ENCODE measurements at regions not wholly inside any gene's neighbourhood (a gene's known extent, or its start where the extent isn't known, plus 50 kb on each side); places are given as distances from the start of the nearest gene placed in this dataset.

- DNase-seq (ENCODE audit: extremely low spot score), result no peak
- CTCF ChIA-PET, result interaction anchor here (0.9 kb wide), 1 partner anchor 12 kb away, joined by 3 read pairs; no protein-coding TSS in a partner anchor
- POLR2A ChIA-PET, result no interaction called here
- TF ChIP-seq, protein P1, sequence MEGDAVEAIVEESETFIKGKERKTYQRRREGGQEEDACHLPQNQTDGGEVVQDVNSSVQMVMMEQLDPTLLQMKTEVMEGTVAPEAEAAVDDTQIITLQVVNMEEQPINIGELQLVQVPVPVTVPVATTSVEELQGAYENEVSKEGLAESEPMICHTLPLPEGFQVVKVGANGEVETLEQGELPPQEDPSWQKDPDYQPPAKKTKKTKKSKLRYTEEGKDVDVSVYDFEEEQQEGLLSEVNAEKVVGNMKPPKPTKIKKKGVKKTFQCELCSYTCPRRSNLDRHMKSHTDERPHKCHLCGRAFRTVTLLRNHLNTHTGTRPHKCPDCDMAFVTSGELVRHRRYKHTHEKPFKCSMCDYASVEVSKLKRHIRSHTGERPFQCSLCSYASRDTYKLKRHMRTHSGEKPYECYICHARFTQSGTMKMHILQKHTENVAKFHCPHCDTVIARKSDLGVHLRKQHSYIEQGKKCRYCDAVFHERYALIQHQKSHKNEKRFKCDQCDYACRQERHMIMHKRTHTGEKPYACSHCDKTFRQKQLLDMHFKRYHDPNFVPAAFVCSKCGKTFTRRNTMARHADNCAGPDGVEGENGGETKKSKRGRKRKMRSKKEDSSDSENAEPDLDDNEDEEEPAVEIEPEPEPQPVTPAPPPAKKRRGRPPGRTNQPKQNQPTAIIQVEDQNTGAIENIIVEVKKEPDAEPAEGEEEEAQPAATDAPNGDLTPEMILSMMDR (IDR thresholded peaks at IDR 0.05; ENCODE audit: control extremely low read depth, extremely low read depth, low read depth, missing control alignments), result no peak
Observed at GRCh38 chr5:164098531-164098930, 593.1 kb downstream of the MAT2B start.

DNA sequence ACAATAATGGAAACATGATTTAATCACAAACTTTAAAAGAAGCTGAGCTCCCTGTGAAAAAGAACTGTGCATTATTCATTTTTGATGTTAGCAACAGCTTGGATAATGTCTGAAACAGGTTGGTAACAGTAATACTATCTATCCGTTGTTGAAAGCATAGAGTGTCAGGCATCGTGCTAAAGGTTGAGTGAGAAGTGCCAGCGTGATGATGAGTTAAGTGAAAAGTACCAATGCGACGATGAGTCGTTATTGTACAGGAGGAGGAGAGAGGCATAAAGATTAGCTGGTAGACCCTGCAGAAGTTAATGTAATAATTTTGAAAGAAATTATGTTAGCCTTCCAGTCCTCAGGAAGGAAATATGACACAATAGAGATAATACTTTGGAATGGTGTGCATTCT is 593.6 kb downstream of the MAT2B start:
- CTCF ChIA-PET, result interaction anchor here (0.9 kb wide), 1 partner anchor 12 kb away, joined by 3 read pairs; no protein-coding TSS in a partner anchor
- DNase-seq (ENCODE audit: extremely low spot score), result no peak
- POLR2A ChIA-PET, result no interaction called here
- TF ChIP-seq, protein P1 (IDR thresholded peaks at IDR 0.05; ENCODE audit: control extremely low read depth, extremely low read depth, low read depth, missing control alignments), result no peak

GRCh38 chr5:164115420-164115819 is 610.0 kb downstream of the MAT2B start:
- POLR2A ChIA-PET, result no interaction called here
- CTCF ChIA-PET, result no interaction called here

GRCh38 chr5:164119806-164120447 is 614.5 kb downstream of the MAT2B start:
- ChIA-PET CTCF (interaction anchor here (1.6 kb wide), 1 partner anchor 9 kb away, joined by 4 read pairs; no protein-coding TSS in a partner anchor), POLR2A (no interaction called here)
- TF ChIP-seq, protein P1 (IDR thresholded peaks at IDR 0.05; ENCODE audit: control extremely low read depth, extremely low read depth, low read depth, missing control alignments), result no peak
- no peak for DNase-seq (ENCODE audit: extremely low spot score)

More at GRCh38 chr5:164115420-164115819, 610.0 kb downstream of the MAT2B start:
- TF ChIP-seq, protein P1 (IDR thresholded peaks at IDR 0.05; ENCODE audit: control extremely low read depth, extremely low read depth, low read depth, missing control alignments), result no peak
- DNase-seq (ENCODE audit: extremely low spot score), result no peak

- ChIA-PET CTCF (no interaction called here), POLR2A (no interaction called here)
- TF ChIP-seq, protein P1 (IDR thresholded peaks at IDR 0.05; ENCODE audit: control extremely low read depth, extremely low read depth, low read depth, missing control alignments), result no peak
- no peak for DNase-seq (ENCODE audit: extremely low spot score)
Observed at GRCh38 chr5:164127527-164127926, 622.1 kb downstream of the MAT2B start.

- ChIA-PET POLR2A (no interaction called here), CTCF (no interaction called here)
Observed at GRCh38 chr5:164132358-164132757, 626.9 kb downstream of the MAT2B start.

More at GRCh38 chr5:164132358-164132757, 626.9 kb downstream of the MAT2B start:
- no peak for DNase-seq (ENCODE audit: extremely low spot score)
- TF ChIP-seq, protein P1 (IDR thresholded peaks at IDR 0.05; ENCODE audit: control extremely low read depth, extremely low read depth, low read depth, missing control alignments), result no peak

All from GM10248 (cell line).